ENCODE measurements at regions not wholly inside any gene's neighbourhood (a gene's known extent, or its start where the extent isn't known, plus 50 kb on each side); places are given as distances from the start of the nearest gene placed in this dataset.

GRCh38 chr6:145017051-145017450 lies 718.3 kb downstream of the EPM2A start:
- TF ChIP-seq CTCF (IDR thresholded peaks at IDR 0.05), result no peak
- TF ChIP-seq POLR2A (IDR thresholded peaks at IDR 0.05), result no peak
